ENCODE measurements at regions not wholly inside any gene's neighbourhood (a gene's known extent, or its start where the extent isn't known, plus 50 kb on each side); places are given as distances from the start of the nearest gene placed in this dataset.

- no peak for TF ChIP-seq EZH2 (IDR thresholded peaks at IDR 0.05; ENCODE audit: borderline replicate concordance, low read depth, low read length, severe bottlenecking)
- TF ChIP-seq CTCF (IDR thresholded peaks at IDR 0.05; ENCODE audit: borderline replicate concordance, extremely low read depth, low read length, poor library complexity, severe bottlenecking) = no peak
These were observed 103.6 kb upstream of the VEPH1 start for GRCh38 chr3:157606852-157607197.
